ACC112 (cell line): ENCODE measurements at regions not wholly inside any gene's neighbourhood (a gene's known extent, or its start where the extent isn't known, plus 50 kb on each side); places are given as distances from the start of the nearest gene placed in this dataset.

Experiments
- H2AFZ ChIP-seq: fragments of 200-600 bp; sonication (generic); one replicate; pipeline ENCODE4 v1.6.0; 2017; ENCODE audit warnings: antibody characterized with exemption, low read length; ENCODE audit not compliant: unreplicated experiment
- H3K27ac ChIP-seq: fragments of 200-600 bp; sonication (generic); 2 replicates; pipeline ENCODE4 v1.5.1; 2014; ENCODE audit warnings: low read depth, mild to moderate bottlenecking, antibody characterized with exemption, low read length, moderate library complexity
- H3K27me3 ChIP-seq: fragments of 200-600 bp; sonication (generic); 2 replicates; pipeline ENCODE4 v1.6.1; 2014; ENCODE audit warnings: mild to moderate bottlenecking, antibody characterized with exemption, low read length, moderate library complexity, mixed read lengths; ENCODE audit not compliant: insufficient read depth
- H3K36me3 ChIP-seq: fragments of 200-600 bp; sonication (generic); 2 replicates; pipeline ENCODE4 v1.6.1; 2016; ENCODE audit warnings: mild to moderate bottlenecking, antibody characterized with exemption, low read length, moderate library complexity, mixed read lengths; ENCODE audit not compliant: insufficient read depth
- H3K4me1 ChIP-seq: fragments of 200-600 bp; sonication (generic); one replicate; pipeline ENCODE4 v1.6.1; 2016; ENCODE audit warnings: low read length, mixed read lengths; ENCODE audit not compliant: insufficient read depth, unreplicated experiment, control insufficient read depth
- H3K4me3 ChIP-seq: fragments of 200-600 bp; sonication (generic); 2 replicates; pipeline ENCODE4 v1.5.1; 2014; ENCODE audit warnings: mild to moderate bottlenecking, low read depth, low read length
- H3K79me2 ChIP-seq: fragments of 200-600 bp; sonication (generic); one replicate; pipeline ENCODE4 v1.6.0; 2016; ENCODE audit warnings: low read length; ENCODE audit not compliant: control insufficient read depth, unreplicated experiment, insufficient read depth

DNA sequence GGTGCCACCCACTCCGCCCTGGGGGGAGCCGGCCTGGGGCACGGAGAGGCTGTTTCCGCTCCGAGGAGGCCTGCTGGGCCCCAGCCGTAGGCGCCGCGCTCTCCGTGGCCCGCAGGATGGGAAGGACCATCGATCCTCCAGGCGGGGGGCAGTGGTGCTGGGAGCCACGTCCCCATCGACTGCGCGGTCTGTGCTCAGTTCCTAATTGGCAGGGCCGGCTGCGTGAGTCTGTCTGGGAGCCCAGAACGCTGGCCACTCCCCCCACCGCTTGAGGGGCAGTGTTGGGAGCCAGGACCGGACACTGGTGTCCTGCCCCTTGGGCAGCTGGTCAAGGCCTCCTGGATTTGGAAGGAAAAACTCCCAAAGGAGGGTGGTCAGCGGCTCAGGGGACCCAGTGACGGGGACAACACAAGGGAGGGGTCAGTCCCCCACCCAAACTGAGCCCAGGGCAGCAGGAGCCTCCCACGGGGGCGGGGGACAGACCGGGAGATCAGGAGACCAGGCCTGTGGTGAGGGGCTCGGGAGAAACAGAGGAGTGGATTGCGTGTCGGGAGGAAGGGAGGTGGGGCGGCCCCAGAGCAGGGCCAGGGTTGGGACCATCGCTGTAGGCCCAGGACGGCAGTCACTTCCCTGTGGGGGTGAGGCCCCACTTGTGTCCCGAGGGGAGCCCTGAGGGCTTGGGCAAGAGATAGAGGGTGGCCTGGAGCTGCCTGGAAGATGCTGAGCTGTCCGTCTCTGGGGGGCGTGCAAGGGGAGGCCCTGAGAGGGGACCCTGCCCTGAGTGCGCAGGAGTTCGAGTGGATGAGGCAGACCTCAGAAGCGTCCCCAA, 89.0 kb downstream of the UNCX start:
- H3K27ac ChIP-seq, result no peak overlapping the region
- no peaks in the 10 kb centered on the region for H3K4me1 ChIP-seq
- H3K4me3 ChIP-seq, result no peak overlapping the region
- no peak overlapping the region for H2AFZ ChIP-seq
- H3K79me2 ChIP-seq, result no peaks in the 10 kb centered on the region
- peaks cover 26% of the 10 kb centered on the region for H3K27me3 ChIP-seq
- no peaks in the 10 kb centered on the region for H3K36me3 ChIP-seq

DNA sequence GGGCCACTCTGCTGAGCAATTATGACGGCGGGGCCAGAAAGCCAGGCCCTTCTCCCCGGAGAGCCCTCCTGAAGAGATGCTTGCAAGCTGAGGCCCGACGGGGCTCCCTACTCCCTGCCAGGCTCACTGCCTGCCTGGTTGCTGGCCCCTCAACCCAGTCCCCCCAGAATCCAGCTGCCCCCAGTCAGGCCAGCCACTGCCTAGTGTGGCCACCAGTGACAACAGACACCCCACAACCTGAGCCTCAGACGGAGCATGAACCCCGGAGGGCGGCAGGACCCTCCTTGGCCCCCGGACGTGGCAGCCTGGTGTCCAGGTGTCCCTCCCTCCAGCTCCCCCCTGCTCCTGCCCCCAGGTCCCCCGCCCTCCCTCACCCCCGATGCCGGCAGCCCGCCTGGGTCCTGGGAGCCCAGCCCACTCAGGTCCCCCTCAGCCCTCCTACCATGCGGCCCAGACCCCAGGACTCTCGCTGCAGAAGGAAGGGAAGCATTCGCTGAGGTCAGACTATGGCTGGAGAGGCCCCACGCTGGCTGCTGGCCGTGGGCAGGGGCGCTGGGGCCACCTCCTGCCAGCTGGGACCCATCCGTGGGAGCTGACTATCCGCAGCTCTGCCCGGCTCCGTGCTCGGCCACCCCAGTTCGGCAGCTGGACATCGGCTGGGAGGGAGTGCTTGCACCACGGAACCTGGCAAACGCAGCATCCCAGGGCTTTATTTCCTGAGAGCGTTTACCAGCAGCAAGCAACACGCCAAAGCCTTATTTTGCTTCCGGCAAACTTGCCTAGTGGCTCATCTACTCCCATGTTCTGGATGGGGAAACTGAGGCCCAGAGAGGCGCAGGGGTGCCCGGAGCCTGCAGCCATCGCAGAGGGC, 89.8 kb downstream of the UNCX start:
- no peaks in the 10 kb centered on the region for H3K36me3 ChIP-seq
- no peak overlapping the region for H2AFZ ChIP-seq
- no peaks in the 10 kb centered on the region for H3K79me2 ChIP-seq
- H3K4me3 ChIP-seq, result no peak overlapping the region
- peaks cover 26% of the 10 kb centered on the region for H3K27me3 ChIP-seq
- H3K4me1 ChIP-seq, result no peaks in the 10 kb centered on the region
- H3K27ac ChIP-seq, result no peak overlapping the region

DNA sequence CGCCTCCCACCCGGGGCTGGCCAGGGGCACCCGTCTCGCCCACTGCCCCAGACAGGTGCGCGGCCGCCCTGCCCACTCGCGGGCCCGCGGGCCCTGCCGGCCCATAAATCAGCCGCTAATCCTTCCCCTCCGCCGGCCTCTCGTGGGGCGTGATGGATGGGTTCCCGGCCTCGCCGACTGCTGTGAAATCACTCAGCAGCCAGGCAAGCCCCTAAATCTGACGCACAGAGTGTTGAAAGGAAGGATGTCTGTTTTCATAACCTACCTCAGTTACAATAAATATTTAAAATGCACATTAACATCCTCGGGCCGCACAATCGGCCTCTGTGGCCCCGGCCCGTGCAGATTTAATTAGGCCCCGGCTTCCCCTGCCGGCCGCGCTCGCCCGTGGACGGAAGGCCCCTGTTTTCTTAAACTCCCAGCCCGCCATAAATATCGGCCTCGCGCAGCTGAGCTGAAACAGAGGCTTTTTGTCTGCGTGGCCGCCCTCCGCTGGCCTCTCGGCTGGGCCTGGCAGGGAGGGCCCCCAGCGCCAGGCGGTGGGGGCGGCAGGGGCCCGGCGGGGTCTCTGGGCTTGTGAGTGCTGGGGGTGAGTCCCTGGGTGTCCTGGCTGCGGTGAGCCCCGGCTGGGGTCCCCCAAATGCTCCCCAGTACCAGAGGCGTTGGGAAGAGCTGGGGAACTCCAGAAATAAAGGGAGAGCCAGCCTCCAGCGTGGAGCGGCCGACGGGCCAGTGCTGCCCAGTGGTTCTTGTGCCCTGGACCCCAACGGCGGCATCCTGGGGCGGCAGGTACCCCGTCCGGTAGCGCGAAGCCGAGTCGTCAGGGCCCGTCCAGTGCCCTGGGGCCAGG, 90.7 kb downstream of the UNCX start:
- Histone ChIP-seq H3K27ac (no peak overlapping the region), H3K79me2 (no peaks in the 10 kb centered on the region), H2AFZ (no peak overlapping the region), H3K36me3 (no peaks in the 10 kb centered on the region), H3K4me3 (no peak overlapping the region), H3K4me1 (no peaks in the 10 kb centered on the region), H3K27me3 (peaks cover 26% of the 10 kb centered on the region)

DNA sequence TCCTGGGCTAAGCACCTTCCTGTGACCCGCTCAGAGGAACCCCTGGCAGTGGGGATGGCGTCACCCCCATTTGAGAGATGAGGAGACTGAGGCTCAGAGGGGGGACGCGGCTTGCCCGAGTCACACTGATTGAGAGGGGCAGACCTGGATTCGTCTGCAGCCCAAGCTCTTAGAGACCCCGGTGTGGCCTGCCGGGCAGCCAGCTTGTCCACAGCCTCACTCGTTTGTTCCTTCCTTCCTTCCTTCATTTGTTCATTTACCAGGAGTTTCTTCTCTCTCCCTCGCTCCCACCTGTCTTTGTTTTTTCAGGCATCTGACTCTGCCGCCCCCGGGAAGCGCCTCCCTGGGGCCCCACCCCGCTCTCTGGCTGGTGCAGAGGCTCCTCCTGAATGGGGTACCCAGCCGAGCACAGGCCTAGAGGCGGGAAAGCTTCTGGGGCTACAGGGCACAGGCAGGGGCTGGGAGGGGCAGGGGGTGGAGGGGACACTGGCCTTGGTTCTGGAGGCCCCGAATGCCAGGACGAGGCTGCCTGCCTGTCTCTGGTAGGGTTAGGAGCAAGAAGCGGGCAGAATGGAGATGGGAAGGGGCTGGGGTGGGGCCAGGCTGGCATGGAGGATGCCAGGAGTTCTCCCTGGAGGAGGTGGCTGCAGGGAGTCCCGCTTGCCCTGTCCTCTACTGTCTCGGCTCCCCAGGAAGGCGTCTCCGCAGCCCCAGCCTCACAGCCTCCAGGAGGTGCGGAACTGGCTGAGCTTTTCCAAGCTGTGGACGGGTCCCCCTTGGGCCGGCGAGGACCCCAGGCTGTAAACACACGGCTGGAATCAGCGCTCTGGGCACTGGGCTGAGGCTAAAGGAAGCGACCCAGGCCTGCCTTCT, 91.6 kb downstream of the UNCX start:
- H3K27me3 ChIP-seq, result peaks cover 26% of the 10 kb centered on the region
- no peaks in the 10 kb centered on the region for H3K4me1 ChIP-seq
- no peak overlapping the region for H3K27ac ChIP-seq
- H3K36me3 ChIP-seq, result no peaks in the 10 kb centered on the region
- no peak overlapping the region for H3K4me3 ChIP-seq
- no peak overlapping the region for H2AFZ ChIP-seq
- H3K79me2 ChIP-seq, result no peaks in the 10 kb centered on the region

DNA sequence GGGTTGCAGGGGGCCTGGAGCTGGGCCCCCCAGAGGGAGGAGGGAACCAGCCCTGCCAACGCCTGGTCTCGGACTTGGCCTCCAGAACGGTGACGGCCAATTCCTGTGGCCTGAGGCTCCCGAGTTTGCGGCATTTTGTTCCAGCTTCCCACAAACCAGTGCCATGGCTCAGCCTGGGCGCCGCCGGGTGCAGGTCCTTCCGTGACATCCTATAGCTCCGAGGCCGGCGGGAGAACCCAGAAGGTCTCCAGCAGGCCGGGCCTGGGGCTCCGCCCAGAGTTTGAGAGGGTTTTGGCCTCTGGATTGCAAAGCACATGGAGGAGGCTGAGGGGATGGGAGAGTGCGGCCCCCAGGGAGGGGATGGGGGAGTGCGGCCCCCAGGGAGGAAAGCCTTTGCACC, 92.6 kb downstream of the UNCX start:
- Histone ChIP-seq H3K27me3 (peaks cover 34% of the 10 kb centered on the region), H2AFZ (no peak overlapping the region), H3K79me2 (no peaks in the 10 kb centered on the region), H3K36me3 (no peaks in the 10 kb centered on the region), H3K4me1 (no peaks in the 10 kb centered on the region), H3K27ac (no peak overlapping the region), H3K4me3 (no peak overlapping the region)

DNA sequence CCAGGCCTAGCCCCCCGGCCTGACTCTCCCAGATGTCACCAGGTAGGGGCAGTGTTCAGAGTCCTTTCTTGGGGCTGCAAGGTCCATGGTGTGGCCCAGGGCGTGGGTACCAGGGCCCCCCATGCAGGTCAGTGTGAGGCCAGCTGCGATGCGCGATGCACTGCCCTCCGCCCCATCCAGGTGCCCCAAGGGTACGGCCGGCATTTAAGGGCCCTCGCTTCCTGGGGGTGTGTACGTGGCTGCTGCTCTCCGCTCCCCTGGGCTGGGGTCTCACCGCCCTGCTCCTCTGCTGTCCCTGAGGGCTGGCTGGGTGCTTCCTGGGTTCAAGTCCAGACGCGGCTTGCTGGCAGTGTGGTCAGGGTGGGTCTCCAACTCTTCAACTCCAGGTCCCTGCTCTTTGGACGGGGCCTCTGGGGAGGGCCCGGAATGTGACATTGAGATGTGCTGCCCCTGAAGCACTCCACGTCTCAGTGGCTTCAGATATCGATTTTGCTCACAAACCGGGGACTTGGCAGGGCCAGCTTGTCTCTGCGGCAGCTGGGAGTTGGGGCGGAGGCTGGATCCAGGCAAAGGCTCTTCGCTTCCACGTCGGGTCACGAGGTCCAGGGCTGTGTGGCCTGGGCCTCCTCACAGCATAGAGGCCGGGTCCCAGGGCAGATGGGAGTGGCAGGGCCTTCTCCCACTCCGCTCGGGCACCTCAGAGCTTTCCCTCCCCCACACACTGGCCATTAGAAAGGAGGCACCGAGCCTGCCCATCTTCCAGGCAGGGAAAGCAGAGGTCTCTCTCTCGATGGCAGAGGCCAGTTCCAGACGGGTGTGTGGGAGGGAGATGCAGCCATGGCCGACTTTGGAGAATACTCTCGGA, 93.2 kb downstream of the UNCX start:
- peaks cover 40% of the 10 kb centered on the region for H3K27me3 ChIP-seq
- H2AFZ ChIP-seq, result no peak overlapping the region
- H3K27ac ChIP-seq, result no peak overlapping the region
- no peaks in the 10 kb centered on the region for H3K79me2 ChIP-seq
- H3K4me3 ChIP-seq, result no peak overlapping the region
- no peaks in the 10 kb centered on the region for H3K36me3 ChIP-seq
- H3K4me1 ChIP-seq, result no peaks in the 10 kb centered on the region

DNA sequence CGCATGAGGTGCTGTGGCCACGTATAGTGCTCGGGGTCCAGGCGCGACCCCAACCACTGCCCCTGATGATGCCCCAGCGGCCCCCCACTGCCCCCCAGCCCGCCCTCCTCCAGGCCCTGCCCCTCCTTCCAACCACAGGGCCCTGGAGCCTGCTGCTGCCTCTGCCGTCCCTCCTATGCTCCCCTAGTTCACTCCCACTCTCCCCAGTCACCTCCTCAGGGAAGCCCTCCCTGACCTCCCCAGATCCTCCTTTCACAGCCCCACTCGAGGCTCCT, 93.8 kb downstream of the UNCX start:
- H3K4me3 ChIP-seq, result no peak overlapping the region
- H3K27me3 ChIP-seq, result peaks cover 46% of the 10 kb centered on the region
- H3K36me3 ChIP-seq, result no peaks in the 10 kb centered on the region
- H3K27ac ChIP-seq, result no peak overlapping the region
- H3K4me1 ChIP-seq, result no peaks in the 10 kb centered on the region
- no peaks in the 10 kb centered on the region for H3K79me2 ChIP-seq
- H2AFZ ChIP-seq, result no peak overlapping the region

DNA sequence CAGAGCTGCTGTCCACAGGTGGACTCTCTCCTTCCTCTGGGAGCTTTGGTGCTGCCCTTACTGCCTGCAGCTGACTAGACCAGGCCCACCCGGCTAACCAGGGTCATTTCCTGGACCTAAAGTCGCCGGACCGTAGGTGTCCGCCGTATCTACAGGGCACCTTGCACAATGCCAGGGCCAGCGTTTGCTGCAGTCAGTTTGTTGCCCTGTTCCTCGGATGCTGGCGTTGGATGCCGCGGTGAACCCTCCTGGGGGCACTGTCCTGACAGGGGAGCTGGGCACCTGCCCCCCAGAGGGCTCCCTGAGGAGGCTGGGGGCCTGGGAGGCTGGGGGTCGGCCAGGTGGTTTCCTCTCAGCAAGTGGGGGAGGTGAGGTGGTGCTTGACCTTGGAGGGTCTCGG, 96.6 kb downstream of the UNCX start:
- Histone ChIP-seq H3K27me3 (peaks cover 36% of the 10 kb centered on the region), H3K27ac (no peak overlapping the region), H3K4me3 (no peak overlapping the region), H2AFZ (no peak overlapping the region), H3K36me3 (no peaks in the 10 kb centered on the region), H3K79me2 (no peaks in the 10 kb centered on the region), H3K4me1 (no peaks in the 10 kb centered on the region)

DNA sequence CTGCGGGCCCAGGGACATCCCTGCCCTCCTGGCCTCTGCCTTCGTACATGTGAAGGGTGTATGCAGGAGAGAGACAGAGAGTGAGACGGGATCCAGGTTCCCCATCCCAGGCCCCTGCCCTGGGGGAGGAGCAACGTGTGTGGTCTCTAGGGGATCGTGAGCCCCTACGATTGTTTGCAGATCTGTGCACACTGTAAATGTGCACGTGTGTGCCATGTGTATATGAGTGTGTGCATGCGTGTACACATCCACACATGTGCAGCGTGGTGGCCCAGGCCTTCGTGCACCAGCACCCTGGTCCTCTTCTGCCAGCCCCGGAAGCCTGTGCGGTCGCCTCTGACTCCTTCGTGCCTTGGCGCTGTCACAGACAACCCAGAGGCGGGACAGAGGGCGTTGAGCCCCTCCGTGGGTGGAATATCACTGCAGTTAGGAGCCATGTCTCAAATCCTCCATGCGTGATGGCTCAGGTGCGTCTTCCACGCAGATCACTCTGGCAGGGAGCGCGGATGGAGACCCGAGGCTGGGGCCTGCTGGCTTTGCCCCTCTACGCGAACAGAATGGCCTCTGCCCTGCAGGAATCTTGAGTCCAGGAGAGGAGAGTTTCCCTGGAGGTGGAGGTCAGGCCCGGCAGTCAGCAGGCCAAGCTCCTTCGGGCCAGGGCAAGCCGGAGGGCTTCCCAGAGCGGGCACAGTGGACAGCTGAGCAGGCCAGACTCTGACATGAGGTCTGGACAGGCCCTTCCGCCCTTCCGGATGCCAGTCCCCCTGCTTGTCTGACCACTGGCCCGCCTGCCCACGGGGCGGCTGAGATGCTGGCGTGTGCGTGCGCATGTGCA, 97.5 kb downstream of the UNCX start:
- no peaks in the 10 kb centered on the region for H3K4me1 ChIP-seq
- no peak overlapping the region for H3K4me3 ChIP-seq
- no peak overlapping the region for H3K27ac ChIP-seq
- no peak overlapping the region for H2AFZ ChIP-seq
- no peaks in the 10 kb centered on the region for H3K36me3 ChIP-seq
- H3K27me3 ChIP-seq, result peaks cover 39% of the 10 kb centered on the region
- H3K79me2 ChIP-seq, result no peaks in the 10 kb centered on the region
